GM18498 (cell line): ENCODE measurements at regions not wholly inside any gene's neighbourhood (a gene's known extent, or its start where the extent isn't known, plus 50 kb on each side); places are given as distances from the start of the nearest gene placed in this dataset.

Experiments used
- ATAC-seq: cut with Tn5 transposase; IDR thresholded peaks from one replicate; pipeline ENCODE4 v1.9.1; 2021; ENCODE audit warnings: mild to moderate bottlenecking, moderate library complexity; ENCODE audit not compliant: unreplicated experiment

DNA sequence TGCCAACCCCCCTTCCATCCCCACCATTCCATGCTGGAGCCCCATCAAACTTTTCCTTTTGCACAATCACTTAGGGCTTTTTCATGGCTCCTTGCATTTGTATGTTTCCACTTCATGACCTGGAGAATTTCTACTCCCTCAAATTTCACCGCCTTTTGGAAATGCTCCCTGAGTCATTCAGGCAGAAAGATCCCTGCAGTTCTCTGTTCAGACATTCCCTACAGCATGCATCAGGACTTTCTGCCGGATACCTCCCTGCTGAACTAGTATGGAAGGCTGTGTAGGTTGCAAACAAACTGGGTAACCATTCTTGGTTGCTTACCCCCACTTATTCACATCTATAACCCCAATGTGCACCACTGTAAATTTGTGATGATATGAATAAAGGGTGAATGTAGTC lies 389.6 kb upstream of the CELF4 start:
- no peak for ATAC-seq

DNA sequence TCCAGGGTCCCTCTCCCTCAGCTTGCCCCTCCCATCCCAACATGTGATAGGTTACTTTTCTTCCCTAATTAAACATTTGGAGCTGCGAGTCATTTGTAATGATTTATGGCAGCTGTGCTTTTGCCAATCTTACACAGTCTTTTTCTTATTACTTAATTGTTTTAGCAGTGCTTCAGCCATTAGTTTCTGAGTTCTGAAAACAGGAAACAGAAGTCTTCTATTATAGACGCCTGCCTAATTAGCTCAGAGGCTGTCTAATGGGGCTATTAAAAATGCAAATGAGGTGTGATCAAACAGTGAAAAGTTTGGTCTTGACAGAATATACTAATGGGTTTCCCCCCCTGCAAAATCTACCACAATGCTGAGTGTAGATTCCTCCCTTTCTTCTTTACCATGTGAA lies 388.3 kb upstream of the CELF4 start:
- no peak for ATAC-seq

DNA sequence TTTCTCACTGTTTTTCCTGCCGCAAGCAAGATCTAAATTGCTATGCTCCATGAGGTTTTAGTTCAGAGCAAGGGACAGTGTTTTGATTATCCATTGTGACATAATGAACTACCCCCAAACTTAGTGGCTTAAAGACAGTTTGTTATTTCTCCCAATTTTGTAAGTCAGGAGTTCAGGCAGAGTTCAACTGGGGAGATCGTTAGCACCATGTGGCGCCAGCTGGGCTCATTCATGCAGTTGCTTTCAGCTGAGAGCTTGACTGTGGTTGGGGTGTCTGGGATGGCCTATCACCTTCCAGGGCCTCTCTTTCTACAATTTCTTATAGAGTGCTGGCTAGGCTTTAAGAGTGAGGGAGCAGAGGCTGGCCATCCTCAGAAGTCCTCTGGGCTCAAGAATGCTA lies 382.9 kb upstream of the CELF4 start:
- no peak for ATAC-seq

DNA sequence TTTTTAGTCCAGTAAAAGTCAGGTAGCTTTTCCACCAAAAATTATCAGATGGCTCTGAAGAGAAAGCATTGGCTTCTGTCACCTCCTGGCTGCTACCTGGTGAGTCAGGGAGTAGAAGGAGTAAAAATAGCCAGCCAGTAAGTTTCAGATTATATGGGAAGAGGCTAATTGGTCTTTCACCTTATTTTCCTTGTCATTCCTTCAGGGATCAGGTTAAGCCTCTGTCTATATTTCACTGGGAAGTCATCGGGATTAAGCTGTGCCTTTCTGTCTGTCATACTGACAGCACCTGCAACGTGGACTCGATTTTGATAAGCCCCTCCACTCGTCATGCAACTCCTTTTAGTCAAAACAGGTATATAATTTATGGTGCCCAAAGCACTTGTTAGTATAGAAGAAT lies 380.7 kb upstream of the CELF4 start:
- no peak for ATAC-seq

DNA sequence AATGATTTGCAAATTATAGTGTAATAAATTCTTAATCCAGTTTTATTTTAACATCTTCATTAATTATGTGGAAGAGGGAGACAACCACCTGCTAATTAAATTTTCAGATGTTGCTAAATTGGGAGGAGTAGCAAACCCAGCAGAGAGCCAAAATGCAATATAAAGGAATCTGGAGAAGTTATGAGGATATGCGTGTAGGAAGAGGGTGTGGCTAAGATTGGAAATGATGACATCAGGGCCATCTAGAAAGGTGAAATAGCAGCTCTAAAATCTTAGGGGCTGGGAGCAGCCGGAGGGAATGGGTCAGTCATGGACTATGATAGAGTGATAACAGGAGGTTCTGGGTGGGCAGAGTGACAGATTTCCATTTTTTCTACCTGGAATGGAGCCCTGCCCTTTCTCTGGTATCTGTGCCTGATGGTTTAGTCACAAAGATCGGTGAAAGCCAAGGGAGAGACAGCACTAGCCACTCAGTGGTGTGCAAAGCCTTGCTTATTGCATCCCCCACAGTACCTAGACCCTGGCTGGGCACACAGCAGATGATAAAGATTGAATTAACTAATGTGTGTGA lies 379.2 kb upstream of the CELF4 start:
- no peak for ATAC-seq

DNA sequence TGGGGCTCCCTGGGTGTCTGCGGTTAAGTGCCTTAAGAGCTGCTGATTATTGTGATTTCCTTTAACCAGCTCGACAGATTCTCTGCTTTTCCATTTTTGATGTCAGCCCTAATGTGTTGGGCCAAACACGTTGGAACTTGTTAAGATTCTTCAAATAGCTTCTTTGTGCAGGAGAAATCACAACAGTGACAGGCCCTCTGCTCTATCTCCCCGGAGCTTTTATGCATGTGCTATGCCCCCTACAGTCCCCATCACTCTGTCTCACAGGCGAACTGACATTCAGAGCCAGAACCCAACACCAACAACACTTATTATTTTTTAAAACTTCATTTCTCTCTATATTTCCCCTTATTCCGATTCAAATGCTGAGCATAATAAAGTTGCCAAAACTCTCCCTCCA lies 371.7 kb upstream of the CELF4 start:
- ATAC-seq: no peak

DNA sequence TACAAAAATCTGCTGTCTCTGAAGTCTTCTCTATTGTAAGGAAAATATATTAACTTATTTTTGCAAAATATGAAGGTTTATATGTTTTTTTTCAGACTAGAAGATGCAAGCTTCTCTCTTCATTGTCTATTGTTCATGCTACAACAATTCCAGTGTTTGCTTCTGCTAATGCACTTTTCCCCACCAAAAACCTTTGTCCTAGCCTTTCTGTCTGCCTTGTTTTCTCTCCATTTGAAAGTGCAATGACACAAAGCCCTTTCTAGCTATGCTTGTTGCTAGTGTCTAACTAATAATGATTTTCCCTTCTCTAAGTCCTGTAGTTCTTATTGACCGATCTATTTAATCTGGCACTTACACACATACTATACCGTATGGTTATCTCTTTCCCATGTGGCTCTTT lies 369.5 kb upstream of the CELF4 start:
- no peak for ATAC-seq

DNA sequence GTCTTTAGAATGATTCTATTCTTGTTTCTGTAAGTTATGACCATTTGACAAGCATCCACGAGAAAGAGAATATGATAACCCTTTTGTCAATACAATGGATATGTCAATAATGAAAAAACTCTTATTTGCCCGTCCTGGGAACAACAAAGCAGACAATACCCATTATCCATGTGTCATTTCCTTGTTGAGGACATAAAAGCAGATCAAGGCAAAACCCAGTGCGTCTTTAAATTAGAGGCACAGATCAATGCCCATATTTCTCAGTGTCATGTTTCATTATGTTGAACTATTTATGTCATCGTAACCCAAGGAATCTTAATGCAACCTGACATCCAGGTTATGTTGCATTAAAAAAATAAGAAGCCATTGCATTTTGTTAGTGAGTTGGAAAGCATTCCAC lies 365.0 kb upstream of the CELF4 start:
- no peak for ATAC-seq

DNA sequence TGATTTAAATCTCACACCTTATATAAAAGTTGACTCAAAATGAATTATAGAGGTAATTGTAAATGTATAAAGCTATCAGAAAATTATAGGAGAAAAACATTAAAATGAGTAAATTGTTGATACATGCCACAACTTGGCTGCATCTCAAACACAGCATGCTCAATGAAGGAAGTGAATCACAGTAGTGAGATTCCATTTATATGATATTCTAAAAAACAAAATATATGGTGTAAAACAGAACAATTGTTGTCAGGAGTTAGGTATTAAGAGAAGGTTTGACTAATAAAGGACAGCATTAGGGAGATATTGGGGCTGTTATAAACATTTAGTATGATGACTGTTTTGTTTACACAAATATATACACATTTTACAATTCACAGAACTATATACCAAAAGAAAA lies 356.6 kb upstream of the CELF4 start:
- ATAC-seq: no peak

DNA sequence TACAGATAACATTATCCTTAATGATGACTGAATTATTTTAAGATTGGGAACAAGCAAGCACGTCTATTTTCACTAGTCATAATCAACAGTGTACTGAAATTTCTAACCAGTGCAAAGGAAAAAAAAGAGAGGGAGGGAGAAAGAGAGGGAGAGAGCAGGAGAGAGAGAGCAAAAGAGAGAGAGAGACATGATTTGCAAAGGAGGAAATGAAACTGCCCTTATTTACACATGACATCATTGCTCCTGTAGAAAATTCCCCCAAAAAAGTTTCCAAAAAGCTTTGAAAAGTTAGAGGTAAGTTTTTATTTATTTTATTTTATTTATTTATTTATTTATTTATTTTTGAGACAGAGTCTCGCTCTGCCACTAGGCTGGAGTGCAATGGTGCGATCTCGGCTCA lies 355.3 kb upstream of the CELF4 start:
- ATAC-seq: no peak

DNA sequence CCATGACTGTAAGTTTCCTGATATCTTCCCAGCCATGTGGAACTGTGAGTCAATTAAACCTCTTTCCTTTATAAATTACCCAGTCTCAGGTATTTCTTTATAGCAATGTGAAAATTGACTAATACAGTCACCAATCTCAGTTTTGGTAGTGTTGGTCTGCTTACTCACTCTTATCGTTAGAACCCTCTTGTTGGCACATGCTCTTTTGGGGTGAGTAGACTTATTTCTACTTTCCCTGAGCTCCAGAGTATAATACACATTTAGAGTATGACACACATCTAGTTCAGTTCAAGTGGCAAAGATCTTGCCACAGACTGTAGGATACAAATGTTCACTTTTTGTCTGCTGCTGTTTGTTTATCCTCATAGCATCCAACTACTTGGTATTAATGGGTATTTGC lies 347.5 kb upstream of the CELF4 start:
- no peak for ATAC-seq

DNA sequence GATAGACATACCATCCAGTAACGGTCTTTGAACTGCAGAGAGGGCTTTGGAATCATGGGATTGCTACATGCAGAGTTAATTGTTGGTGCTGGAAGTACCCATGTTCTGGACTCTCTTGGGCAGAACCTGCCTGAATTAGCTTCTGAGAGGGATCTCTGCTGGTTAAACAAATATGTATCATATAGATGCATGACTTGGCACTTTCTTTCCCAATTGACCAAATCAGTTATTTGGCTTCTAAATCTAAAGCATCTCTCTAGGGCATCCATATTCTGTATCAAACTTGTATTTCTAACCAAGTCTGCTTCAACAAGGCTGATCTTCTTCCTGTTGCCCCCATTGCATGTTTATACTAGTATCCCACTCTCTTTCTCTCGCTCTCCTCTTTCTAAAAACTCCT lies 336.7 kb upstream of the CELF4 start:
- ATAC-seq: no peak

DNA sequence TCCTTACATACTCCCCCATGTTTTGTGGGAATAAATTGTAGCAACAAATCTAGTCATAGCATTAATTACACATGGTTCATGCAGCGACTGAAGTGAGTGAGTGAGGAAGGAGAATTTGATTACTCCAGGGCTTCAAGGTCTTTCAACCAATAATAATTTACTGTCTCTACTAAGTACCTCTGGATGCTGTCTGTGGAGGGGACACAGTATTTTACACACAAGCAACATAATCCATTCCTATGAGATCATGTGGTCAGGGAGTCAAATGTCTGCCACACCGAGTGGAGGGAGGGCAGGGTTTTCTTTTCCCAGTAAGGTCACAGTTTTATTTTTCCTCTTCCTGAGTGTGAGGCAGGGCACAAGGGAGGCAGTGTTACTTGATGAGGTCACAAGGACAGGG lies 334.7 kb upstream of the CELF4 start:
- ATAC-seq: no peak

DNA sequence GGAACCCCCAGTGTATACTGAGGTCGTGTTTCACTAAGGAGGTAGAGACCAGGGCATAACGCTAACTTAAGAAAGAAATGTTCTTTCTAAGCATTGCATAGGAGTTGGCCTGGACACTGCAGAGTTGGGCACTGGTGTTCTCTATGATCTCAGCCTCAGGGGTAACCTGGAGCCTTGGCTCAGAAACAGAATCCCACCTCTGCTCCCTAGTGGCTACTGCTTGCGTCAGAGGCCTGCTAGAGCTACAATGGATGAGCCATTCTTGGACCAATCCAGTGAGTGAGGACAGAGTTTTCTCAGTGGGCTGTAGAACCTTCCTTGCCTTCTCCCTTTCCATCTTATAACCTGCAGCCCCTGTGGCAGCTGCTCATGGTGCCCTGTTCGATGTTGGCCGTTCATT lies 324.4 kb upstream of the CELF4 start:
- no peak for ATAC-seq

DNA sequence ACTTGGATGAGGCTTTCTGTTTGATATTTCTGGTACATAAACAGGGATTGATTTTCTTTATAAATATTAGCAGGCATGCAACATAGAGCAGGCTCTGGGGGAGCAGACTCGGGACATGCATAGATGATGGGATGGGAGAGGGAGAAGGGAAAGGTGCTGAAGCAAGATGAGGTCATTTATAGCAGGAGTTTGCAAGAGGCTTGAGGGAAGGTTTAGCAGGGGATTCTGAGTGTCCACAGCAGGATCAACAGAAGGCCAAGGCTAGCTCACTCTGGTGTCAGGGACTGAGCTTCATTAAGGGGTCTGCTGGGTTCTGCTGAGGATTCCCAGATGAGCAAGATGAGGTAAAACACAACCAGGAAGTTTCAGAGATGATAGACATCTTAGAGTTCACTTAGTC lies 309.1 kb upstream of the CELF4 start:
- no peak for ATAC-seq

DNA sequence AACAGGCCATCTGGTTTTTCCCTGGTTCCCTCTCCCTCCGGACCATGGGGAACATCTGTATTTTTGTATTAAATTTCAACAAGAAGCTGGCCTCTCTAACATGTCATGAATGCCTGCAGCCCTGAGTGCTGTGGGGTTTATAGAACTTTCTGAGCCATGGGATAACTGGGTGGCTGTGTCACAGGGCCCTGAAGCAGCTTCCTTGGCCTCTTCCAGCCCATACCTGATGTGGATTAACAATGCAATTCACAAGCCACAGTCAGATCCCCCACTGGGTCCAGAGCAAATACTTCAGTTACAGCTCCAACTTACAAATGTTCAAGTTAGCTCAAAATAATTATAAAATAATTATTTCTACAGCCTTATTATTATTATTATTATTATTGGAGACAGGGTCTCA lies 307.8 kb upstream of the CELF4 start:
- no peak for ATAC-seq

DNA sequence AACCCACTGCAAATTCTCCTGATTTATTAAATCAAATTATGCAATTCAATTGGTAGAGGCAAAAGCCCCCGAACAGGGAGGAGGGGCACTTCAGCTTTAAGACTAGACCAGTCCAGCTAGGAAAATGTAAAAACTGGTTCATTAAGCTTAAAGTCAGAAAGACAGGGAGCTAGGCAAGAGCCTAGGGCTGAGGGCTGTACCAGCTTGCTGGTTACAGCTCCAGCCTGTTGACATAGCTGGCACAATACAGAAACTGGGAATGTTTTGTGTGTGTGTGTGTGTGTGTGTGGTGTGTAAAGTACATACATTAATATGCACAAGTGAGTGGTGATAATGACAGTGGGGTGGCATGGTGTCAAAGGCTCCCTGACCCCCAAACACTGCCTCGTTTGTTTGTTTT lies 307.0 kb upstream of the CELF4 start:
- ATAC-seq: no peak

DNA sequence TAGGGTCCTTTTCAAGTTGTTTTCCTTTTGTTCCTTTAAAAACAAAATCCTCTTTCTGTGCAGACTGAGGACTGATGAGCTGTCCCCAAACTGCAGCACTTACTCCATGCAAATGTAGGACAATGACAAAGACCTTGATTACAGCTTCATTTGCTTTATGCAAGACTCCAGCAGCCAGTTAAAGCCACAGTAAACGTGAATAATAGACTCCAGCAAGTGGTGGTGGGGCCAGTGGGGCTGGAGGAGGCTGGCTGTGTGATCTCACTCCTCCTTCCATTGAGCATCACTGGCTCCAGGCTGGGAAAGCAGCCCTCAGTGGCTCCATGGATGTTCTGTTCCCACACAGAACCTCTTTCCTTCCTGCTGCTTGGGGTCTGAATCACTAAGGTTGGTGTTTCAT lies 306.0 kb upstream of the CELF4 start:
- ATAC-seq: no peak

DNA sequence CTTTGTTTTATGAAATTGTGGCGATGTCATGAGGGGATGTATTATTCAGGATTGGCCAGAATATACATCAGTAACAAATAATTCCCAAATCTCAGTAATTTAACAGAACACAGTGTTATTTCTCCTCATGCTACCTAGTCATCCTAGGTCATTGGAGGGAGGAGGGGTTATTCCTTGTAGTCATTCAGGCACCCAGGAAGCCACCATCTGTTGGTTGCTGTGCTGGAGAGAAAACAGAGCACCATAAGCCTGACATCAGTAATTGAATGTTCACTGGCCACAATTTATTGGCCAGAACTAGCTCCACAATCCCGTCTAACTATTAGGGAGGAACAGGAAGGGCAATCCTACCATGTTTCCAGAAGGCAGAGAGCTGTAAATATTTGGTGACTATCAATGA lies 303.5 kb upstream of the CELF4 start:
- ATAC-seq: no peak

DNA sequence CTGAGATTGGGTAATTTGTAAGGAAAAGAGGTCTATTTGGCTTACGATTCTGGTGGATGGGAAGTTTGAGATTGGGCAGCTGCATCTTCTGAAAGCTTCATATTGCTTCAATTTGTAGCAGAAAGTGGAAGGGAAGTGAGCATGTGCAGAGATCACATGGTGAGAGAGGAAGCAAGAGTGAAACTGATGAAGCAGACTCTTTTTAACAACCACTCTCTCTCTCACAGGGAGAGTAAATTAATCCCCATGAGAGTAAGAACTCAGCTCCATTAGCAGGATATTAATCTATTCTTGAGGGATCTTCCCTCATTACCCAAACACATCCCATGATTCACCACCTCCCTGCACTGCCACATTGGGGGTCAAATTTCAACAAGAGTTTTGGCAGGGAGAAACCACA lies 298.5 kb upstream of the CELF4 start:
- no peak for ATAC-seq

DNA sequence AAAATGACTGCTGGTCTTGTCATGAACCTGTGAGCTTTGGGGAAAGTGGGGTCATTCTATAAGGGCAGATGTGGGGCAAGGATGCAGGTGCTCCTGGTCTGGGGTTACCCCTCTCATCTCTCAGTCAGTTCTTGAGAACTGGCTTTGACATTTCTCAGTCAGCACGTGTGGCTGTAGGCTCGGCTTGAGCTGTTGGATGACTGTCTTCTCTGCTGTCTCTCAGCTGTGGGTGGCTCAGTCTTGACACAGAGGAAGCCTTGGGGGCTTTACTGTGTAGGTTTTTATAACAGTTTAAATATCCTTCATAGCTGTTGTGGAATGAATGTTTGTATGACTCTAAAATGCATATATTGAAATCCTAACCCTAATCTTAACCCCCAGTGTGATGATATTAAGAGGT lies 296.4 kb upstream of the CELF4 start:
- ATAC-seq: no peak

DNA sequence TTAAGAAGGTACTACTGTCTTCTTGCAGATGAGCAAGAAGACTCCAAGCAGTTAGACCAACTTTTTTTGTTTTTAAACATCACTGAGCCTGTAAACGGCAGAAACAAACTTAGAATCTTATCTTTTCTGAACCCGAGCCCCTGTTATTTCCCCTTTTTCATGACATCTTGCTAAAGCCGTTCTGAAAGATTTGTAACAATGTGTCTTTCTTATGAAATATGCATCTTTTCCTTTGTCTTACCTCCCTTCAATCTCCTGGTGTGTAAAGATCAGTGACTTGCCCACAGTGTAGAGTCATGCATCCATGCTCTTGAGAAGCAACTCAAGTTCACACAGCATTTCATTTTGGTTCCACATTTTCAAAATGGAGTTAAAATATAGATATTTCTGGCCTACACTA lies 288.8 kb upstream of the CELF4 start:
- no peak for ATAC-seq

DNA sequence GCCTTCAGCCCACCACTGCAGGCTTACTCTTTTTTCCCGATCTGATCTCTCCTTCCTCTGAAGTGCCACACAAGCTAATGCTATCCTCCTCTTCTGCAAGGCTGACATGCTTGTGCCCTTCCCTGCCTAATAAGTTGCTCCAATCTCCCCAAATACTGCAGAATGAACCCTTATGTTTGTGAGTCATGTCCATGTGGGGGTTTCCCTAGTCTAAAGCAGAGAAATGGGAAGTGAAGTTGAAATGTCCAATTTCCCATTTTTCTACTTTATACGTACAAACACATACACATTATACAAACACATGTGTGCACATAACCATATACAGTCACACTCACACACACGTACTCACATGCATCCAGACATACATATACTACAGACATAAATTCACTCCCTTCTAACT lies 288.1 kb upstream of the CELF4 start:
- ATAC-seq: no peak

DNA sequence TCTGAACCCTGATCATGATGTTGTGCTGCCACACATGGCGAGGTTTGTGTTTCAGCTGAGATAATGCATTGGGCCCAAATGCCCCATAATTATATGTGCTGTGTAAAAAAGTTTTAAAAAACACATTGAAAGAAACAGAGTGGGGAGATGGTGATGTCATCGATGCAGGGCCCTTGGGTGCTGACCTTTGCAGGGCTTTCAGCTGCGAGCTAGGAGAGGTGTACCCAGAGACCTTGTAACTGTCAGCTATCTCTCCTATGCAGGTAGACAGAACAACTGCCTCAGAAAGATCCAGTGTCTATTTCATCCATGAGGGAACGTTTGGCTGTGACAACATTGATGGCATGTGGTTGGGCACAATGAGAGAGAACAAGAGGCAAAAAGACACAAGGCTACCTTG lies 286.9 kb upstream of the CELF4 start:
- ATAC-seq: no peak
